ENCODE measurements at regions not wholly inside any gene's neighbourhood (a gene's known extent, or its start where the extent isn't known, plus 50 kb on each side); places are given as distances from the start of the nearest gene placed in this dataset.

DNA sequence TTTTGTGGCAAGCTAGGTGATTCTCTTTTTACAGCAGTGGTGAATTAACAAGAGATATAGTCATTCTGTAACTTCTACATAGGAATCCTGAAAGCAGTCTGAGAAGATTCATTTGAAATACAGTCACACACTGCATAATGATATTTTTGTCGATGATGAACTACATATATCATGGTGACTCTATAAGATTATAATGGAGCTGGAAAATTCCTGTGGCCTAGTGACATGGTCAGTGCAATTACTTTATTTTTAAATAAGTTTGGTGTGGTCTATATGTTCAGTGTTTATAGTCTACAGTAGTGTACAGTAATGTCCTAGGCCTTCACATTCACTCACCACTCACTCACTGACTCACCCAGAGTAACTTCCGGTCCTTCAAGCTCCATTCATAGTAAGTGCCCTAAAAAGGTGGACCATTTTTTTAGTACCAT is 511.4 kb upstream of the MCTP2 start:
- TF ChIP-seq, protein P1, sequence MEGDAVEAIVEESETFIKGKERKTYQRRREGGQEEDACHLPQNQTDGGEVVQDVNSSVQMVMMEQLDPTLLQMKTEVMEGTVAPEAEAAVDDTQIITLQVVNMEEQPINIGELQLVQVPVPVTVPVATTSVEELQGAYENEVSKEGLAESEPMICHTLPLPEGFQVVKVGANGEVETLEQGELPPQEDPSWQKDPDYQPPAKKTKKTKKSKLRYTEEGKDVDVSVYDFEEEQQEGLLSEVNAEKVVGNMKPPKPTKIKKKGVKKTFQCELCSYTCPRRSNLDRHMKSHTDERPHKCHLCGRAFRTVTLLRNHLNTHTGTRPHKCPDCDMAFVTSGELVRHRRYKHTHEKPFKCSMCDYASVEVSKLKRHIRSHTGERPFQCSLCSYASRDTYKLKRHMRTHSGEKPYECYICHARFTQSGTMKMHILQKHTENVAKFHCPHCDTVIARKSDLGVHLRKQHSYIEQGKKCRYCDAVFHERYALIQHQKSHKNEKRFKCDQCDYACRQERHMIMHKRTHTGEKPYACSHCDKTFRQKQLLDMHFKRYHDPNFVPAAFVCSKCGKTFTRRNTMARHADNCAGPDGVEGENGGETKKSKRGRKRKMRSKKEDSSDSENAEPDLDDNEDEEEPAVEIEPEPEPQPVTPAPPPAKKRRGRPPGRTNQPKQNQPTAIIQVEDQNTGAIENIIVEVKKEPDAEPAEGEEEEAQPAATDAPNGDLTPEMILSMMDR (IDR thresholded peaks at IDR 0.05), result no peak
- no peak for TF ChIP-seq POLR2A (IDR thresholded peaks at IDR 0.05)
